Ovary (tissue), 7 donors: ENCODE measurements at regions not wholly inside any gene's neighbourhood (a gene's known extent, or its start where the extent isn't known, plus 50 kb on each side); places are given as distances from the start of the nearest gene placed in this dataset.
"Not testable (repeated sequence)": the region's sequence is repeated elsewhere in the genome, so short reads cannot be mapped to it uniquely, and the experiment has no call there.

Experiments used
- DNase-seq, 5 donors: peaks; one replicate each; pipeline ENCODE4 v3.0.0-alpha.2; 2019 to 2020
- H3K27ac ChIP-seq, 2 donors: fragments of 200-600 bp; one replicate each; pipeline versions ENCODE4 v1.5.1 to v1.8.0; 2019 to 2022
- H3K27me3 ChIP-seq: fragments of 200-600 bp; one replicate; pipeline ENCODE4 v1.8.0; 2022
- H3K36me3 ChIP-seq: fragments of 200-600 bp; sonication (generic); one replicate; pipeline ENCODE4 v1.5.1; 2019
- H3K4me1 ChIP-seq: one replicate; pipeline ENCODE4 v1.8.1; 2013; ENCODE audit warnings: mild to moderate bottlenecking, moderate library complexity; ENCODE audit not compliant: insufficient read depth
- H3K4me3 ChIP-seq: fragments of 200-600 bp; sonication (generic); one replicate; pipeline ENCODE4 v1.5.1; 2017
- H3K9me3 ChIP-seq, 2 donors: fragments of 200-600 bp in 1 of 2; sonication (generic) in 1 of 2; one replicate each; pipeline versions ENCODE4 v1.5.1 to v1.8.1; 2013 to 2019; ENCODE audit warnings: mild to moderate bottlenecking in 1 of 2, moderate library complexity in 1 of 2
- CTCF ChIP-seq, 3 donors: fragments of 450-650 bp in 2 of 3; fragments of 200-600 bp in 1 of 3; IDR thresholded peaks; one replicate each; pipeline versions ENCODE4 v1.5.1 to v1.8.0; 2016 to 2022; ENCODE audit warnings: antibody characterized with exemption in 3 of 3, mild to moderate bottlenecking in 1 of 3
- EP300 ChIP-seq: sonication (generic); formaldehyde crosslinking; IDR thresholded peaks from one replicate; pipeline ENCODE4 v1.6.1; 2017; ENCODE audit warnings: antibody characterized with exemption
- POLR2A ChIP-seq: fragments of 450-650 bp; IDR thresholded peaks from one replicate; pipeline ENCODE4 v1.6.1; 2017; ENCODE audit warnings: antibody characterized with exemption, mild to moderate bottlenecking, moderate library complexity
- WGBS, 3 donors: extraction: QIAGEN DNeasy Blood & Tissue Kit in 1 of 3; methylation state at CpG; one replicate each; pipeline versions ENCODE4 v1.1.5 to v1.1.7; 2013 to 2017; 5-methylcytosine and 5-hydroxymethylcytosine counted together
- intact Hi-C, 4 donors: fragments of 100-400 bp; cut with DNase I; formaldehyde crosslinking; loops; one replicate each; pipeline versions ENCODE4 v1.11.0 to v1.15.1; 2022 to 2023
- donor health status: DM: no; HTN: no; CAD: no; lungs with moderate emphysema.
- donor health status: DM: no; HTN: no; CAD: no.
- donor health status: Bipolar disorder and iron deficiency.
- donor health status: DM: no; HTN: no; CAD: no.
- donor health status: DM: yes; HTN: yes; CAD: no.

DNA sequence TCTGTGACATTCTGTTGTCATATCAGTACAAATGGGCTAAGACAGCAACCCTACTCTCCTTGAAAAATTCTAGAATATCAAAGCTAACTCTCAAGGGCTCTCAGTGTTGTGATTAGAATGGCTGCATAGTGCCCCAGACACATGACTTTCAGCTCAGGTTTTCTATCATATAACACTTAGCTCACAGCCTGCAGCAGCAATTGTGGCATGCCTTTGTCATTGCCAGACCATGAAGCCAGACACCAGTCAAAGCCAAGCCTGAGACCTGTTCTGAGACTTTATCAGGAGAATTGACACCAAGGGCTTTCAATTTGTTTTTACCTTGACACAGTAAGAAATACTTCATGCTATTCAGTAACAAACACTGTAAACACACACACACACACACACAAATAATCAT is 159.0 kb upstream of the SNX2 start:
- Histone ChIP-seq H3K9me3 (no peaks in the 10 kb centered on the region), H3K27me3 (no peaks in the 10 kb centered on the region), H3K4me3 (no peak overlapping the region), H3K27ac (no peak overlapping the region), H3K36me3 (no peaks in the 10 kb centered on the region), H3K4me1 (peaks cover 2% of the 10 kb centered on the region)
- intact Hi-C loops, result no loop called here
- TF ChIP-seq CTCF (IDR thresholded peaks at IDR 0.05), result no peak
- no peak for TF ChIP-seq EP300
- no peak for TF ChIP-seq POLR2A
- no peak for DNase-seq

GRCh38 chr5:122618046-122618445 is 156.8 kb upstream of the SNX2 start:
- H3K9me3 ChIP-seq, DNase-seq, H3K27me3 ChIP-seq, intact Hi-C loops, H3K27ac ChIP-seq, H3K4me1 ChIP-seq, H3K4me3 ChIP-seq, H3K36me3 ChIP-seq: not testable (repeated sequence)
- 91 to 92% (median 91%) methylated on average over 5 of the region's 5 CpGs for WGBS, 3 donors

DNA sequence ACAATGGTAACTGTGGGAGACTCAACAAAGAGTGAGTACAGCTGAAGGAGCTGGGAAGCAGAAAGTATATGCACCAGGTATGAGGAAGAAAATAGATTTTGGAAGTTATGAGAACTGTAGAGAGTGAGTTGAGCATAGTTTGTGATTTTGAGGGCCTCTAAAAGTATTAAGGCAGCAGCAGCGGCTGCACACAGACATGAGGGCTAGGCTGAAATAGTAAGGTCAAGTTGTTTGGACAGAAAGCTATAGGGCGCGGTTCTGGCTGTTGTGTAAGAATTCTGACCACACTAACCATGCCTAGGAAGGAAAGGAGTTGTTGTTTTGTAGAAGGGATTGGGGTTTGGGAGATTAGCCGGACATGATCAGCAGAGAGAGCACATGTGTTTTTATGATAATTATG is 154.1 kb upstream of the SNX2 start:
- WGBS, 3 donors, result 42 to 62% (median 48%) methylated on average over 4 of the region's 4 CpGs

DNA sequence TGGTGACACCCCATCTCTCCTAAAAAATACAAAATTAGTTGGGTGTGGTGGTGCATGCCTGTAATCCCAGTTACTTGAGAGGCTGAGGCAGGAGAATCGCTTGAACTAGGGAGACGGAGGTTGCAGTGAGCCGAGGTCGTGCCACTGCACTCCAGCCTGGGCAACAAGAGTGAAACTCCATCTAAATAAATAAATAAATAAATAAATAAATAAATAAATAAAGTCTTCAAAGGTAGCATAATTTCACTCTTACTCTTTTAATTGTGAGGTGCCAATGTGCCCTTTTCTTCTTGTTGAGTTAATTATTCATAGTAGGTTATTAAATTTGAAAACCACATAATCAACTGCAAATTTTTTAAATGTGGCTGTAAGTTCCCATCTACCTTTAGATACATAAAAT is 146.2 kb upstream of the SNX2 start:
- H3K27me3 ChIP-seq, H3K4me3 ChIP-seq, H3K36me3 ChIP-seq, DNase-seq, H3K27ac ChIP-seq, intact Hi-C loops, H3K4me1 ChIP-seq, H3K9me3 ChIP-seq: not testable (repeated sequence)
- WGBS, 3 donors, result 95 to 100% (median 95%) methylated on average over 4 of the region's 4 CpGs

More for the DNA sequence above, 154.1 kb upstream of the SNX2 start:
- H3K4me3 ChIP-seq, H3K36me3 ChIP-seq, intact Hi-C loops, H3K27ac ChIP-seq, H3K27me3 ChIP-seq, H3K4me1 ChIP-seq, H3K9me3 ChIP-seq: not testable (repeated sequence)
- peak in 1 of 5 donors; percentile 48 for DNase-seq

DNA sequence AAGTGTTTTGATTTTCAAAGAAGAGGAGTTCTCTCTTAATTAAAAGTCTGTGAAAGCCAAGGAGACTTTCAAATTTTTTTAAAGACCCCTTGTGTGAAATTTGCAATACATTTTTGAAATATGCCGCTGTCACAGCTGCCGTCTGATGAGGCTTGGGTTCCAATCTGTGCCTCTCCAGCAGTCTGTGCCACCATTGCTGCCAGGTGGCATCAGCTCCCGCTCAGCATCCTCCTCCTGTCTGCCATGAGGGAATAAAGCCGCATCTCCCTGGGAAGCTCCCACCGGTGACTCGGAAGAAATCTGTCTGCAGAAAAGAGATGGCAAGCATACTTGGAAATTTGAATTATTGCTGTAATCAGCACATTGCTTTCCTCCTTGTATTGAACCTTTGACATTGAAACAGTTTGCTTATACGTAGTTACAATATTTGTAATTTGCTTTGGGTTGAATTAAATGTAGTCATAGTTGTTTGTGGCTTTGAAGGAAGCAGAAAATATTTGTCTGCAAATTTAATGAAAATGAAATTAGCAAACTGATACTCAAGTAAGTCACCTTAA is 145.7 kb upstream of the SNX2 start:
- intact Hi-C loops, result no loop called here
- WGBS, 3 donors, result 58 to 61% (median 58%) methylated on average over 7 of the region's 7 CpGs
- Histone ChIP-seq H3K36me3 (no peaks in the 10 kb centered on the region), H3K4me1 (no peaks in the 10 kb centered on the region), H3K27ac (no peak overlapping the region), H3K4me3 (no peak overlapping the region), H3K9me3 (no peaks in the 10 kb centered on the region), H3K27me3 (no peaks in the 10 kb centered on the region)
- no peak for TF ChIP-seq POLR2A
- no peak for TF ChIP-seq CTCF (IDR thresholded peaks at IDR 0.05)
- no peak for TF ChIP-seq EP300
- no peak for DNase-seq

DNA sequence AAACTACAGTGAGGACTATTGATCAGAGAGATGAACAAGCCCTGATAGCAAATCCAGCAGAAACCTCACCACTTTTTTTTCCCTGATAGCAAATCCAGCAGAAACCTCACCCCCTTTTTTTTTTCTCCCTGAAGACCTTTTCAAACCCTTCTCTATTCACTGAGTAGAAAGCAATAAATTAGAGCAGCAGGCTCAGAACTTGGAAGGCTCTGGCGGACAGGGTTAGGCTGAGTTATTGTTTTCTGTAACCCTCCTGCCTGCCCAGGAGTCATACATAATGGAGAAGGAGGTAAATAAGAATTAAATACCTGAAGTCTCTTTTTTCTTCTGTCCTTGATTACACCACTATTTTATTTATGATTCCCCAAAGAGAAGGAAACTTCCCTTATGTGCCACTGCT is 136.3 kb upstream of the SNX2 start:
- WGBS, 3 donors, result 49 to 80% (median 76%) methylated on average over 1 of the region's 1 CpG
- H3K36me3 ChIP-seq, result no peaks in the 10 kb centered on the region
- H3K9me3 ChIP-seq, result no peaks in the 10 kb centered on the region
- no peak overlapping the region for H3K4me3 ChIP-seq
- H3K27me3 ChIP-seq, result no peaks in the 10 kb centered on the region
- TF ChIP-seq POLR2A (no peak), EP300 (no peak), CTCF (IDR thresholded peaks at IDR 0.05) (no peak)
- H3K4me1 ChIP-seq, result no peaks in the 10 kb centered on the region
- DNase-seq, result no peak
- intact Hi-C loops, result no loop called here
- no peak overlapping the region for H3K27ac ChIP-seq
